ENCODE measurements at regions not wholly inside any gene's neighbourhood (a gene's known extent, or its start where the extent isn't known, plus 50 kb on each side); places are given as distances from the start of the nearest gene placed in this dataset.
"Not testable (repeated sequence)": the region's sequence is repeated elsewhere in the genome, so short reads cannot be mapped to it uniquely, and the experiment has no call there.

- Histone ChIP-seq H3K27me3 (ENCODE audit: control insufficient read depth, insufficient read depth, low read length) (no peaks in the 10 kb centered on the region), H3K4me1 (ENCODE audit: control insufficient read depth, insufficient read depth, low read length) (no peaks in the 10 kb centered on the region), H3K9me3 (ENCODE audit: control insufficient read depth, insufficient read depth, low read length) (no peaks in the 10 kb centered on the region), H3K36me3 (ENCODE audit: control insufficient read depth, insufficient read depth, low read length) (no peaks in the 10 kb centered on the region), H3K27ac (ENCODE audit: low read length) (no peak overlapping the region), H3K4me3 (ENCODE audit: low read length) (no peak overlapping the region)
- ATAC-seq (no peak), DNase-seq (no peak)
- no peaks in the 10 kb centered on the region for H3K4me1 Mint-ChIP-seq
- H3K36me3 Mint-ChIP-seq: peaks cover 12% of the 10 kb centered on the region
- no peak for TF ChIP-seq CTCF (IDR thresholded peaks at IDR 0.05)
- H3K27me3 Mint-ChIP-seq (ENCODE audit: low read depth in 2 of 2): no peaks in the 10 kb centered on the region
- intact Hi-C loops (cut with micrococcal nuclease): no loop called here
- H3K9me3 Mint-ChIP-seq: peaks cover 7 to 21% of the 10 kb centered on the region in 2 donors
- H3K27ac Mint-ChIP-seq: no peak overlapping the region
- no peak overlapping the region for H3K4me3 Mint-ChIP-seq
- WGBS (ENCODE audit: insufficient coverage): no CpG with 5 or more reads among the region's 1 CpG
Measured at GRCh38 chr5:30357371-30357770, 836.1 kb upstream of the CDH6 start.

GRCh38 chr5:30355675-30356074 is 837.8 kb upstream of the CDH6 start:
- no peak for TF ChIP-seq CTCF (IDR thresholded peaks at IDR 0.05)

GRCh38 chr5:30347858-30348257 is 845.6 kb upstream of the CDH6 start:
- Mint-ChIP-seq H3K27me3 (ENCODE audit: low read depth in 2 of 2) (no peaks in the 10 kb centered on the region), H3K36me3 (peaks cover 17% of the 10 kb centered on the region), H3K27ac (no peak overlapping the region), H3K4me3 (no peak overlapping the region), H3K9me3 (peaks cover 2 to 22% of the 10 kb centered on the region in 2 donors), H3K4me1 (no peaks in the 10 kb centered on the region)
- Histone ChIP-seq H3K4me1 (ENCODE audit: control insufficient read depth, insufficient read depth, low read length) (no peaks in the 10 kb centered on the region), H3K27me3 (ENCODE audit: control insufficient read depth, insufficient read depth, low read length) (no peaks in the 10 kb centered on the region), H3K27ac (ENCODE audit: low read length) (no peak overlapping the region), H3K9me3 (ENCODE audit: control insufficient read depth, insufficient read depth, low read length) (no peaks in the 10 kb centered on the region), H3K36me3 (ENCODE audit: control insufficient read depth, insufficient read depth, low read length) (no peaks in the 10 kb centered on the region), H3K4me3 (ENCODE audit: low read length) (no peak overlapping the region)
- DNase-seq (no peak), ATAC-seq (no peak)
- intact Hi-C loops (cut with micrococcal nuclease): no loop called here
- TF ChIP-seq CTCF (IDR thresholded peaks at IDR 0.05): no peak
- 78% methylated on average over 3 of the region's 3 CpGs for WGBS (ENCODE audit: insufficient coverage)

More at GRCh38 chr5:30355675-30356074, 837.8 kb upstream of the CDH6 start:
- Histone ChIP-seq H3K9me3 (ENCODE audit: control insufficient read depth, insufficient read depth, low read length) (no peaks in the 10 kb centered on the region), H3K4me3 (ENCODE audit: low read length) (no peak overlapping the region), H3K36me3 (ENCODE audit: control insufficient read depth, insufficient read depth, low read length) (no peaks in the 10 kb centered on the region), H3K27ac (ENCODE audit: low read length) (no peak overlapping the region), H3K27me3 (ENCODE audit: control insufficient read depth, insufficient read depth, low read length) (no peaks in the 10 kb centered on the region), H3K4me1 (ENCODE audit: control insufficient read depth, insufficient read depth, low read length) (no peaks in the 10 kb centered on the region)
- ATAC-seq (no peak), DNase-seq (no peak)
- H3K9me3 Mint-ChIP-seq: peaks cover 7 to 16% of the 10 kb centered on the region in 2 donors
- intact Hi-C loops (cut with micrococcal nuclease): no loop called here
- H3K27ac Mint-ChIP-seq: no peak overlapping the region
- H3K36me3 Mint-ChIP-seq: no peaks in the 10 kb centered on the region
- WGBS (ENCODE audit: insufficient coverage): 100% methylated on average over 2 of the region's 5 CpGs
- no peak overlapping the region for H3K4me3 Mint-ChIP-seq
- no peaks in the 10 kb centered on the region for H3K4me1 Mint-ChIP-seq
- H3K27me3 Mint-ChIP-seq (ENCODE audit: low read depth in 2 of 2): no peaks in the 10 kb centered on the region

GRCh38 chr5:30345539-30346345 is 847.7 kb upstream of the CDH6 start:
- 87% methylated on average over 46 of the region's 50 CpGs for WGBS (ENCODE audit: insufficient coverage)
- peaks cover 17% of the 10 kb centered on the region for H3K36me3 Mint-ChIP-seq

More at GRCh38 chr5:30345539-30346345, 847.7 kb upstream of the CDH6 start:
- H3K4me1 Mint-ChIP-seq; H3K4me3 ChIP-seq (ENCODE audit: low read length); intact Hi-C loops (cut with micrococcal nuclease); H3K9me3 ChIP-seq (ENCODE audit: control insufficient read depth, insufficient read depth, low read length); H3K27ac Mint-ChIP-seq; ATAC-seq; H3K4me3 Mint-ChIP-seq; DNase-seq; H3K27ac ChIP-seq (ENCODE audit: low read length); H3K4me1 ChIP-seq (ENCODE audit: control insufficient read depth, insufficient read depth, low read length); H3K27me3 Mint-ChIP-seq (ENCODE audit: low read depth in 2 of 2); H3K36me3 ChIP-seq (ENCODE audit: control insufficient read depth, insufficient read depth, low read length); H3K27me3 ChIP-seq (ENCODE audit: control insufficient read depth, insufficient read depth, low read length): not testable (repeated sequence)
- H3K9me3 Mint-ChIP-seq: peaks cover 2 to 32% of the 10 kb centered on the region in 2 donors
